GM18499 (cell line): ENCODE measurements at regions not wholly inside any gene's neighbourhood (a gene's known extent, or its start where the extent isn't known, plus 50 kb on each side); places are given as distances from the start of the nearest gene placed in this dataset.

Experiments
- ATAC-seq: cut with Tn5 transposase; IDR thresholded peaks from one replicate; pipeline ENCODE4 v1.9.1; 2021; ENCODE audit warnings: moderate number of reproducible peaks; ENCODE audit not compliant: insufficient read depth, unreplicated experiment

DNA sequence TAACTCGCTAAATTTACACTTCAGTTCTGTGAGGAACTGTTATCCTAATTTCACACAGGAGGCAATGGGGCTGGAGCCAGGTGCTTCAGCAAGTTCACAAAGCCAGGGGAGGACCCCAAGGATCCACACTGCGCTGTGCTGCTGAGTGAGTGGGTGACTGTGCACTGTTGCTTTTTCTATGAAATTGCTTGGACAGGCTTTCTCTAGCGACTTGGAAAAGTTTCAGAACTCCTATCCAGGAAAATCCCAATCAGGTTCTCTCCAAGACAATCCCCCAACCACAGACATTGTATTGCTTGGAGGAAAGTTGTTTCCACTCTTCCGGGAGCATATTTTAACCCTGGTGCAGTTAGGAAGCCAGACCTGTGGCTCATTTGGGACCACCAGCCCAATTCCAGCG lies 175.9 kb upstream of the CST7 start:
- no peak for ATAC-seq

DNA sequence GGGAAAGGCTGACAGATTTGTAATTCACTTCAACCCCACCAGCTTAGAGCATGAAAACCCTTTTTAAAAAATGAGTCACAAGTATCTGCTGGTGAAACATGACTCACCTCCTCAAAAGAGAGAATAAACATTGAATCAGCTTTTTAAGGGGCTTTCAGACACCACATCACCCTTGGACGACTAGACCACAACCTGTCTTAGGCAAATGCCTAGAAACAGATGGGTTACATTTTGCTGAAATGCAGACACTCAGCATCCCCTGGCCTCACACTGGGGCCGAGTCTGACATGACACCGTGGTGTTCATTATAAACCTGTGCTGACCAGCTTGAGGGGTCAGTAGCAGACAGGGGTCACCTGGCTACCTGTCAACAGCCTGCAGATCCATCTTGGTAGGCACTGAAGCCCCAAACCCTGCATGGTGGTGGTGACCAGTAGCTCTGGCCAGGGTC lies 175.3 kb upstream of the CST7 start:
- ATAC-seq: peak; percentile 46

DNA sequence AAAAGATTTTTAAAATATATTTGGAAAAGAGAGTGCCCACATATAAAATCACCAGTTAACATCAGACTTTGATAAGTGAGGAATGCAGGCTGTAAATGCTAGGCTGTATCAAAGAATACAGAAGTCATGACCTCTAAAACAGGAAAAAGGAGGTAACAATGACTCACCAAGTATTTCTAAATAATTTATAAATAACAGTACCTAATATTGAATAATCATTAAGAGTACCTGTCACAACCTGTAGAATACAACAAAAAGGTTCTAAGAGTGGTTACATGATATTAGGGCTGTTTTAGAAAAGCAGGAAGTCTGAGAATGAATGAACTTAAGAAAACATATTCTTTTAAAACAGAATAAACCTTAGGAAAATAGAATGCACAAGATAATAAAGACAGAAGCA lies 173.1 kb upstream of the CST7 start:
- no peak for ATAC-seq

DNA sequence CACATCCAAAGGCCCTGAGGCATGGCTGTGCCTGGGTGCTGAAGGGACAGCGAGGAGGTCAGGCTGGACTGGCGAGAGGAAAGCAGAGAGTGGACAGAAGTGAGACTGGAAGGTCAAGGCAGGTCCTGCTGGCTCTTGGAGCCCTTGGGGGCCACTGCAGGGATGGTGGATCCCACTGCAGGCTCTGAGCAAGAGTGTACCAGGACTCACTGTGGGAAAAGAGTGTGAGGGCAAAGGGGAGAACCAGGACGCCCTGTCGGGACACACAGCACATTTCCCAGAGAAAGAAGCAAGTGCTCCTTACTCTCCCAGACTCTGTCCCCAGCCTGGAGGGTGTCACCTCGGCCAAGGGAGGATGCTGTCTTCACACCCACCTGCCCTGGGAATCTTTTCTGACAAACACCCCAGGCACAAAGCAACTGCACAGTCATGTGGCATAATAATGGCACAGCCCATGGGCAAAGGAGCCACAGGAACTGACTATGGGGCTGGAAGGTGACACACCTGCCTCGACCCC lies 172.3 kb upstream of the CST7 start:
- ATAC-seq: no peak

DNA sequence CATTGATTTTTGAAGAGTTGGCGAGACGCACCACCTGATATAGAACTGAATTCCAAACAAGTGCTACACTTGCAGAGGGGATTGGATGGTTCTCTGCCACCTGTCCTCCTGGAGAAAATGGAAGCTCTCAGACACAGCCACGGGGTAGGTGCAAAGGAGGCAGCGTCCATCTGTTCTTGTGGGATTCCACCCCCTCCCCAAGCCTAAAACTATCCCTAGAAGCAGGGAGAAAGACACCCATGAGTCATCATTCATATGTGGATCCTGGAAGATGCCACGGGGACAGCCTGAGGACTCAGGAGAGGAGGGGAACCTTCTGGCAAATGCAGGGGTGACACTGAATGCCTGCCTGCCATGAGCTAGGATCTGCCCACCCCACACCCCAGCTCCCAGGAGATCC lies 171.3 kb upstream of the CST7 start:
- ATAC-seq: no peak

DNA sequence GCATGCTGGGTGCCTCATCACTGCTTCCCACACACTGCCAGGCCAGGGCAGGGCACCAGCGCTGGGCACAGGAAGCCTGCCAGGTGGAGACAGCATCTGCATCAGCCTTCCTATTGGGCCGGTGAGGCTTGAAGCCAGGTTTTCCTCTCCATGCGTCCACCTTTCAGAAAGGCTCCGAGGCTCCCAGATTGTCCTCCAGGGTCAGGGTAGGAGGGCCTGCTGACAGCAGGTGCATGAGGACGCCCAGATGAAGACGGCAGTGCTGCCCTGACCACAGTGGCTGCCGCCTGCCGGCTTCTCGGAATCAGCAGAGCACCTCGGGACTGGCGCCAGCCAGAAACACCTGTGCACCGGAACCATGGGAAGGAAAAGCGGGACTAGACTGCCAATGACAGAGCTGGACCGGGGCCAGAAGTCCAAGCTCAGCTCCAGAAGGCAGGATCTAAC lies 170.5 kb upstream of the CST7 start:
- ATAC-seq: no peak

DNA sequence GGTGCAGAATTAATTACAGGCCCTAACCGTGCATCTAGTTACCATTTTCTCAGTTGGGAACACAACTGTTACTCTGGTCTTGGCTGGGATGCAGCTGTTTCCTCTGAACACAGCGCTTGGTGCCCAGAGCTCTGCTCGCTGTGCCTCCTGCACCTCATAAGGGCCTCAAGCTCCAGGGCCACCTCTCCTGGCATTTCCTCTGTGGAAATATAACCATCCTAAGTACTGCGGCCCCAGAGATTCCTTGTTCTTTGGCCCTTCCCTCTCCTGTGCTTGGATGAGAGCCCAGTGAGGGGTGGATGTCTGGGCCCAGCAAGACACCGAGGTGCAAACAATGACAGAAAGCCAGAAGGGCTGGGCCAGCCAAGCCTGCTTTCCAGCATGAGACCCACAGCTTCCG lies 169.9 kb upstream of the CST7 start:
- ATAC-seq: no peak

DNA sequence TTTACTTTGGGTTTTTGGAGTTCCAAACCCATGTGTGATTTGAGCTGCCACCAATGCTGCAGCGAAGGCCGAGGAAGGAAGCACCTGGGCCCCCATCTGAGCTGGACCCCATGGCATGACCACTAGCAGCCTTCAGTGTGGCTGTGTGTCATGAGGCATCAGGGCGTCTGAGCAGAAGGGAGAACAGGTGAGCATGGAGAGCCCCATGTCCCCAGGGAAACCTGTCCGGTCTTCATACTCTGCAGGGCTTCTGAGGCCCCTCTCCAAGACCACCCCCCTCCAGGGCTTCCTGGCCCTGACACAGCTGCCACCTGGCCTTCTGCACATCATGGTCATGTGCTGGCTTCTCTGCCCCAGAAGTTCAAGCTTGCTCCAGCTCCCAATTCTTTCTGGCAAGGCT lies 169.1 kb upstream of the CST7 start:
- no peak for ATAC-seq

DNA sequence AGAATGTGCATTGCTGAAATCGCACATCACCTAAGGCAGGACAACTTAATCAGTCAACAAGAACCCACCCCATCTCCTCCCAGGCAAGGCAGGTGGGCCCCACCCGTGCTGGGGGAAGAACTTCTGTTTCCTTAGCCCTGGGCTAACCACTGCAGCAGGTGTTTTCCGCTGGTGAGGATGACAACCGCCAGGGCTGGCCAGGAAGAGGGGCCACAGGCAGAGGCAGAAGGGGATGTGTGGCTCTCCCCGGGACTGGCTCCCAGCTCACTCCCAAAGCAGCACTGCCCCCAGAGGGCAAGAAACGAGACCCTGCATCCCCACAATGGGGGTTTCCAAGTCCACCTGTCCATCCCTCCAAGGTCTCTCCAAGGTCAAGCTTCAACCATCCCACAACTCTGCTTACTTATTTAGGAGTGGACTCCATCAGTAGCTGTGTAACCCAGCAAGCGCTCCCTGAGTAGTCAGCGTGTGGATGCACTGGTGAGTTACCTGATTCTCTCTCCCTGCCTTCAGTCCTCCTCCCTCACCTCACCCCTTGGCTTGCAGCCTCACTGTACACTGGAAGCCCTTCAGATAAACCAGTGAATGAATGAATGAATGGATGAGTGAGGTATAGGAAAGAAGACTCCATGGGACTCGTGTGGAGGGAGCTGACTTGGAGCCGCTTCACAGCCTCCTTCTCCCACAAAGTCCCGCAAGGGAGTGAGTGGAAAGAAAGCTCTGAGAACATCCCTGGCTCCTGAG lies 168.2 kb upstream of the CST7 start:
- no peak for ATAC-seq

DNA sequence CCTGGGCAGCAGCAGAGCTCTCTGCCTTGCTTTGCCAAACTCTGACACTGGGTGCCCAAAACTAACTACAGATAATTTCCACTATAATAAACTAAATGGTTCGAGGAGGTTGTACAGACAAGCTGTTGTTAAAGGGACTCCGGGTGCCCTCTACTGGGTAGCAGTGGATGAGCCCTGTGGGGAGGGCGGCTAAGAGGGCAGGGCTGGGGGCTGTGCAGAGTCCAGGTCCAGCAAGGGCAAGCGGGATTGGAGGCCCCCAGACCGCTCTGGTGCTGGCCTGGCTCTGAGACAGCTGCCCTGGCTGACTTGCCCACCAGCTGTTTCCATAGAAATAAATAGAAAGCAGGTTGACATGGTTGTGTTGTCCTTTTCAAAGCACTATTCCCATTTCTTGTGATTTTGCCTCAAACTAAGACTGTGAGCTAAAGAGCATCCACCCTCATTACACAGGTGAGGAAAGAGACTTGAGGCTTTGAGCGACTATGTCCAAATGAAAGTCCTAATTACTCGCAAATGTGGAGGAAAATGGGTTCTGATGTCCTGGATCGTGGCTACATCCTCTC lies 167.6 kb upstream of the CST7 start:
- no peak for ATAC-seq

DNA sequence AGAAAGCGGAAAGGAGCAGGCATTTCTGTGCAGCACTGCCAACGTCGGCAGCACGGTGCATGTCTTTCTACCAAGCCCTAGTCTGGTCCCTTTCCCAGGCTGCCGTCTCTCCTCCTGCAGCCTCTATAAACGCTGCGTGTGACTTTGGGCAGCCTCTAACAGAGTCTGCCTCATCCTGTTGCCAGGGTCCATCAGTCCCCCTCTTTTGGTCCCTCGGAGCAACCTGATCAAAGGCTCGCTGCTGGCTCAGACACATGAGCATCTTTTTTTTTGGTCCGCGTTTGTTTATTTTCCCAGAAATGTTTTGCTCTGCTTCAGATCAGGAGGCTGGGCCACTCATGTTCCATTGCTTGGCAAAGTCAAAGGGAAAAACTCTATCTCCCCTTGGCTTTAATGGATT lies 166.8 kb upstream of the CST7 start:
- ATAC-seq: no peak

DNA sequence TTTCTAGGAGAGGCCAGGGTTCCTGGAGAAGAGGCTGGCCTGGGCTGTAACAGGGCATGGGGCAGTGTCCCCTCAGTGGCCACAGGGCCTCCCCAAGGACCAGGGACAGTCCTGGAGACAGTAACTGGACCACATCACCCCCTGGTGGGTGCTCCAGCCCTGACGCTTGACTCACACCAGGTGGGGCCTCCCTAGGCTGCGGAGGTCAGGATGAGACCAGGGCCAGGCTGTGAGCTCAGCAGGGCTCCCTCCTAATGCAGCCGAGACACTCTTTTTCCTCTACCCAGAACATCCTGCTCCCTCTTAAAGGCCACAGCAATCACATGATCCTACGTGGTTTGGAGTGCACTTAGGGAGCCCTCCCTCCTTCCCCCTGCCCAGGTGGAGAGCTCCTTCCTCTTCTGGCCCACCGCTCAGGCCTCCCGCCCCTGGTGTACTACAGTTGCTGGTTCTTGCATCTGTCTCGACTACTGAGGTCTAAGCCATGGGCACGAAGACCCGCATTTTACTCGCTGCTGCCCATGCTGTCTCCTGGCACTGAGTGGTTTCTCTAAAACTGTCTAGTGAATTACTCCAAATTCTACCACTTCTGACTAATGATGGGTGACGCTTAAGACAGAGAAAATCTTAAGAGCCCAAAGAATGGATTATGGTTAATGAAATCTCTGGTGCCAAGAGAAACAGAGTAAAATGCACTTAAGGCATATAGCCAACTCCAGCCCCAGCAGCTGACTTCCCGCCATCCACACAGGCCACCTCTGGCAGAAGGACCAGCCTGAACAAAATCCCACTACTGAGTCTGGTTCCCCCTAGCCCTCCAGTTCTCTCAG lies 166.1 kb upstream of the CST7 start:
- no peak for ATAC-seq

DNA sequence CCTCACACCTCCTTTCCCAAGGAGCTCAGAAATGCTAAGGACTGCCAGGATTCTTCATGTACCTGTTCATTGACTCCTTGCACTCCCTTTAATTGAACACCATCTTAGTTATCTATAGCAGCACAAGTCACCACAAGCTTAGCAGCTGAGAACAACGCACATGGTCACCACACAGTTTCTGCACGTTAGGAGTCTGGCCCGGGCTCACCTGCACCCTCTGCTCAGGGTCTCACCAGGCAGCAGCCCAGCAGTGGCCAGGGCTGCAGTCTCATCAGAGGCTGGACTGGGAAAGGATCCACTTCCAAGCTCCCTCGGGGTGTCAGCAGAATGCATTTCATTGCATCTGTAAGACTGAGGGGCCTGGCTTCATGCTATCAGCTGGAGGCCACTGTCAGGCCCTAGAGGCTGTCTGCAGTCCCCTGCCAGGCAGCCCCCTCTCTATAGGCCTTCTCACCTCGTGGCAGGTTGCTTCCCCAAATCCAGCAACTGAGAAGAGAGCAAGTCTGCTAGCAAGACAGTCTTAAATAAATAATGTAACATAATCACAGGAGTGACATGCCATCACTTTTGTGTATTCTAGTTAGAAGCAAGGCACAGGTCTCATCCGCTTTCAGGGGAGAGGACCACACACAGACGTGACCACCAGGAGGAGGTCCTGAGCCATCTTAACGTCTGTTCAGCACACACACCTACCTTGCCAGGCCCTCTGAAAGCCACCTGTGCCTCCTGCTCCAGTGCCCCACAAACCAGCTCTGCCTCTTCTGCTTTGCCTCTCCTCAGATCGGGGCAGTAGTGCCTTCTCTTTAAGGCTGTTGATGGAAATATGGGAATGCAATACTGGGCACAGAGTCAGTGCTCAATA lies 165.2 kb upstream of the CST7 start:
- no peak for ATAC-seq

DNA sequence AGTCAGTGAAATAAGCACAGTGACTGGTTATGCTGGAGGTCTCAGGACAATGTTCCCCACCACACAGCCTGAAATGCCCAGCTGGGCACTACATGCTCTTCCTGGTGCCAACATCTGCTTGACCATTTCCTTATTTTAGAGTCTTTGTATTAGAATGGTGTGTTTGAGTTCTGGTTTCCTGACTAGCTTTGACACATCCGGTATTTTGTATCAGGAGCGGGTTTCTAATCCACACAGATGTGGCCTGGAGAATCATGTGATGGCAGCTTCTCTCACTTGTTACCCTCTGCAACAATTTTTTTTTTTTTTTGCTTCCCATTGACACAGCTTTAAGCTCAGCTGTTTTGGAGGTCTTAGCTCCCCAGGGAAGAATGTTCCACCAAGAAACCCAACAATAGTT lies 164.5 kb upstream of the CST7 start:
- ATAC-seq: no peak

DNA sequence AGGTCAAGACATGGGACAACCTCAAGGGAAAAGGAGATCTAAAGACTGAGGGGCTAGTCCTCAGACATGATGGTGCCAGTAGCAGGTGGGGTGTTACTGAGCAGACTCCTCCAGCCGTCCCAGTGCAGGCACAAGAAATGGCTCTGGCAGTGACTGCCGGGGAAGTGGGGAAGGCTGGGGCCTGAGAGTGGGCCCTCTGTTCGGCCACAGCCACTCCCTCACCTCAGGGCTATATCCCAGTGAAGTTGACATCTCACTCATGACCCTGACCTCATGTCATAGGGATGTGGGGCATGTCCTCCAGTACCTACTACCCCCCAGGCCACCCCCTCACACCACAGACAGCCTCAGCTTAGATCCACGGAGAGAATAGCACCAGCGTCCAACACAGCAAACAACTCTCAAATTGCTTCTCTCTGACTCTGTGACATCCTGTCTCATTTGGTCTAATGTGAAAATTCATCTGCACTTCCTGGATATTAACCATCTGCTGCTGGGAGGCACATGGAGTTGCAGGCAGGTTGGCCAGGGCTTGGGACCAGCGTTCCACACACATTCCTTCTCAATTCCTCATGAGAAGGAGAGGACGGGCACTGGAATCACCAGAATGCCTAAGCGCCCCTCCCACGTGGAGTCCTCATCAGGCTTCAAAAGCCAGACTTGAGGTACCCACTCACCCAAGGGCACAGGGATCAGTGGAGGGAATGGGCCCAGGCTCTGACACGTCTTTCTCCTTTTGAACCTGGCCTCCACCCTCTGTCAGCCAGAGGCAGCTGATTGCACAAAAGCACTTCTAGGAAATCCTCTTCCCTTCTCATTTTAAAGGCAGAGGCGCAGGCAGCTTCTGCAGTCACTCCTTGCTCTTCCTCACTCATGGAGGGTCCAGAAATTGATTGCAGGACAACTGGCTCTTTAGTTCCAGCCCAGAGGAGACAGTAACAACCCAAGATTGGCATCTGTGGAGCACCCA lies 163.6 kb upstream of the CST7 start:
- ATAC-seq: no peak

DNA sequence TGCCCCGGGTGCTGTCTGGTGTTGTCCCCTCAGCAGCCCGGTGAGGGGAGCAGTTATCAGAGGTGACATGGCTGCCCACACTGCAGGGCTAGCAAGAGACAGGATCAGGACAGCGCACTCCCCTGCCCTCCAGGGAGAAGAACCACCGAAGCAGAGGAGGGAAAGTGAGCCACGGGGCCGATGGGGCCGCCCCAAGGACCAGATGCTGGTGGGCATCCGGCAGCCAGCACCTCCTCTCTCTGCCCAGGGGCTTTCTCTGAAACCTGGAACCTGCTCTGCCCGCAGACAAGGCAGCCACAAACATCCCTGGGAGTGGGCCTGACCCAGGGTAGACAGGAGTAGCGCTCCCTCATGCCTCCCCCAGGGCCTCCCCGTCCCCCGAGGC lies 163.0 kb upstream of the CST7 start:
- ATAC-seq: no peak

DNA sequence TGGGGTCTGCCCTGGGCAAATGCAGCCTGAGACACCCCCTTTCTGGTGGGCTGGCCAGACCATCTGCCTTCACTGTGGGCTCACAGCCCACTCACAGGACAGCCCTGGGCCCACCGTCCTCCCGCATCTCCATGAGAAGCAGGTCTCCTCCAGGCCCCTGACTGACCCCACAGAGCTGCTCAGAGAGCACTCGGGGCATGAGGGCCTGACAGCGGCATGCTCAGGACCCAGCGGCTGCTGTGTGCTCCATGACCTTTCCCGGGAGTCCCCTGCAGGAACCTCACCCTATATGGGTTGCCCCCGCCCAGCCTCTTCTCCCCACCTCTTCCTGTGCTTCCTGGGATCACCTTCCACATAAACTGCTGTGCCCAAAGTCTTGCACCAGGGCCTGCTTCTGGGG lies 162.4 kb upstream of the CST7 start:
- ATAC-seq: no peak

DNA sequence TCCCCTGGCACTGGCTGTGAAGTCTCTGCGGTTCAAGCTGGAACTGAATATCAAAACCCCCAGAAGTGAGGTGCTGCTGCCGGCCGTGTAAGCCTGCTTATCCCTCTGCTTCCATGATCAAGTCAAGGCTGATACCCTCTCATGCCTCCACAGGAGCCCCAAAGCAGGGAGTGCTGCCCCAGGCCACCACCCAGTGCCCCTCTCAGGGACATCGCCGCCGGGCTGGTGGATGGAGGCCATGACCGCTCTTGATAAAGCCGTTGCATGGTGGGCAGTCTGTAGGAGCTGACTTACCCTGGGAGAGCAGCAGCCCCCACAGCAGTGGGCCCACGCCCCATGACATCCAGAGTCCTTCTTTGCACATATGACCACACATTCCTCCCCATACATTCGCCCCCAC lies 162.0 kb upstream of the CST7 start:
- no peak for ATAC-seq

DNA sequence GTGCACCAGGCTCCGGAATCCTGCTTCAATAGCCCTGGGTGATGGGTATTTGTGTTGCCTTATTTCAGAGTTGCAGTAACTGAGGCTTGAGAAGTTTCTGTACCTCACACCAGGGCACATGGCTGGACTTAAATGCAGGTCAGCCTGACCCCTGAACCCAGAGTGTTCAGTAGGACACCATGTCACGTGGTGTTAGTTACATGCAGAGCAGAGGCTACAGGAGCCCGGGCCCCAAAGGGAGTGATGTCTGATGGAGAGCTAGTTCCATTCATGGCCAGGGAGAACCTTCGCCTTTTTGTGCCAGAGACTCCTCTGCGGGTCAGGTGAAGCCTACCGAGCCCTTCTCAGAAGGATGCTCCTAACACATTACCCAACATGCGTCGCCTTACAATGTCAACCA lies 161.4 kb upstream of the CST7 start:
- ATAC-seq: no peak
